ENCODE measurements at regions not wholly inside any gene's neighbourhood (a gene's known extent, or its start where the extent isn't known, plus 50 kb on each side); places are given as distances from the start of the nearest gene placed in this dataset.
A peak's percentile ranks its signal among the peaks of the same experiment; 100 is the strongest.

- ATAC-seq (no peak), DNase-seq (no peak)
- Mint-ChIP-seq H3K27me3 (no peaks in the 10 kb centered on the region), H3K9me3 (no peaks in the 10 kb centered on the region), H3K27ac (no peak overlapping the region), H3K4me3 (no peak overlapping the region), H3K4me1 (no peaks in the 10 kb centered on the region)
Measured at GRCh38 chr10:10273661-10274060, 744.0 kb upstream of the CELF2 start.

DNA sequence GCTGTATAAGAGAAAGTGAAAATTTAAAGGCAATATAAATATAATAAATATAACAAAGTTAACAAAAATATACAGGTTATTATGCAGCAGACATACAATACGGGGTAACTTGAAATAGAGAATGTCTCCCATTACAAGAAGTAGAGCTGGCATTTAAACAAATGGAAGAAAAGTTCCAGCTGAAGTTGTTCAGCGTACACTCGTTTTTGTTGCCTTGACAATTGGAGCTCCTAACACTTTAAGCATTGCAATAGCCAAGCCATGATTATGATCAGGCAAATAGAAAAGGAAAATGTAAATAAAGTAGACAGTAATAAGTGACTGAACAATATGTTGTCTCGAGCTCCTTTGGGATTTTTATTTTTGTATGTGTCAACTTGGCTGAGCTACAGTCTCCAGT lies 737.8 kb upstream of the CELF2 start:
- Mint-ChIP-seq H3K9me3 (no peaks in the 10 kb centered on the region), H3K4me3 (no peak overlapping the region), H3K4me1 (no peaks in the 10 kb centered on the region), H3K27me3 (no peaks in the 10 kb centered on the region), H3K27ac (no peak overlapping the region)
- DNase-seq: no peak
- no peak for ATAC-seq

- no peak for ATAC-seq
- H3K4me3 Mint-ChIP-seq: no peak overlapping the region
- H3K27ac Mint-ChIP-seq: no peak overlapping the region
- no peak for DNase-seq
- no peaks in the 10 kb centered on the region for H3K4me1 Mint-ChIP-seq
- H3K27me3 Mint-ChIP-seq: no peaks in the 10 kb centered on the region
- no peaks in the 10 kb centered on the region for H3K9me3 Mint-ChIP-seq
Measured at GRCh38 chr10:10292501-10292900, 725.2 kb upstream of the CELF2 start.

DNA sequence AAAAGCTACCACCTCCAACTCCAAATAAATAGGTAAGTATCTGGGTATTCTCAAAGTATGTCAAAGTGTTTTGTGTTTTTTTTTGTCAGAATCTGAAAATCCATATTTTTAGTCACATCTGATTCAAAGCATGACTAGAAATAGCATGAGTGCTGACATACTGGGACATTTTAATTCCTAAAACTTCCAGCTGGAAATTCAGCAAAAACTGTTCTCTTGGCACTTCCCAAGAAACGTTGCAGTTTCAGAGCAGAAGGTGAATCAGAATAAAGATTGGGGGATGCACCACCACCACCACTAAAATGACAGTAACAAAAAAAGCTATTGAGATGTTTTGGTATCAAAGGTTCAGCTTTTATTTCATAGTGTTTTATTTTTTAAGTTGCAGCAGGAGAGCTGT lies 724.6 kb upstream of the CELF2 start:
- DNase-seq (no peak), ATAC-seq (no peak)
- no peak overlapping the region for H3K27ac Mint-ChIP-seq
- no peak overlapping the region for H3K4me3 Mint-ChIP-seq
- no peaks in the 10 kb centered on the region for H3K4me1 Mint-ChIP-seq
- no peaks in the 10 kb centered on the region for H3K27me3 Mint-ChIP-seq
- no peaks in the 10 kb centered on the region for H3K9me3 Mint-ChIP-seq

DNA sequence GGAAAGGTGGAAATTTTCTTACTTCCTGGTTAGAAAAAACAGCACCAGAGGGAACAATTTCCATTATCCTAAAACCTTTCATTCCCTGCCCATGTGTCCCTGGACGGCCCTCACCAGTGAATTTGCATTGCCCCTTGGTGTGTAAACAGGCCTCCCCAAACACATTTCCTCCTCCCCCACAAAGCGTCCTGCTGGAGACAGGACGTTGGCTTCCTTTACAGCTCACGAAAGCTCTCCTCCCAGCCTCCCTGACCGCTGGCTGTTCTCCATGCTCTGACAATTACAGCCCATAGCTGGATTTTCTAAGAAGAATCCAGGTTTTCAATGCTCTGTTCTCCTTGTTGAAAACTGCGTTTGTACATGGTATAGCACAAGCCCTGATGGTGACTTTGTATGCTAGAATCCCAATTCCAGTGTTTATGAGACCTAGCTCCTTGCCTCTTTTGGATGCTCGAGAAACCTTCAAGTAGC lies 724.2 kb upstream of the CELF2 start:
- Mint-ChIP-seq H3K27ac (no peak overlapping the region), H3K4me3 (no peak overlapping the region)
- peak; percentile 12 for ATAC-seq

DNA sequence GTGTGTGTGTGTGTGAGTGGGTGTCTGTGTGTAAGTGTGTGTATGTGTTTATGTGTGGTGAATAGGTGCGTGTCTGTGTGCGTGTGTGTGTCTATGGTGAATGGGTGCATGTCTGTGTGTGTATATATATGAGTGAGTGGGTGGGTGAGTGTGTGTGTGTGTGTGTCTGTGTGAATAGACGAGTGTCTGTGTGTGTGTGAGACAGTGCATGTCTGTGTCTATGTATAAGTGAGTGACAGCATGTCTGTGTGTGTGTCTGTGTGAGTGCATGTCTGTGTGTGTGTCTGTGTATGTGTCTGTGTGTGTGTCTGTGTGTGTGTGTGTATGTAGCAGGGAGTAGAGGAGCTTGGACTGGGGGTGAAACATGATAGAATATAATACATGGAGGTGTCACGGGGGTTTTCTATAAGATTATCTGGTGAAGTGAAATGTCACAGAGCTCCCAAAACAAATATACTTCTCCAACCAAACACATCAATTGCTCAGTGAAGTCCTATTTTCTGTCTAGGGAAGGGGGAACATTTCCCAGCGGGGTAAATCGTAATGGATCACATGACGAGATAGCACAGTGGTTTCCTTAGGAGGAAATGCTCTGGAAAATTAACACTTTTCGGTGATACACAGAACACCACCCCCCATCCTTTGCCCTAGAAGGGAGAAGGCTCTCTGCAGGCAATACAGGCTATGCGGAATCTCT lies 723.3 kb upstream of the CELF2 start:
- H3K4me1 Mint-ChIP-seq: no peaks in the 10 kb centered on the region
- ATAC-seq: peak; percentile 20
- H3K4me3 Mint-ChIP-seq: no peak overlapping the region
- H3K9me3 Mint-ChIP-seq: no peaks in the 10 kb centered on the region
- no peaks in the 10 kb centered on the region for H3K27me3 Mint-ChIP-seq
- H3K27ac Mint-ChIP-seq: no peak overlapping the region
- DNase-seq: no peak

More for the DNA sequence above, 724.2 kb upstream of the CELF2 start:
- Mint-ChIP-seq H3K9me3 (no peaks in the 10 kb centered on the region), H3K4me1 (no peaks in the 10 kb centered on the region), H3K27me3 (no peaks in the 10 kb centered on the region)
- DNase-seq: no peak

GRCh38 chr10:10294881-10295529 lies 722.7 kb upstream of the CELF2 start:
- Mint-ChIP-seq H3K27ac (no peak overlapping the region), H3K9me3 (no peaks in the 10 kb centered on the region), H3K27me3 (no peaks in the 10 kb centered on the region), H3K4me3 (no peak overlapping the region), H3K4me1 (no peaks in the 10 kb centered on the region)
- DNase-seq (no peak), ATAC-seq (no peak)

DNA sequence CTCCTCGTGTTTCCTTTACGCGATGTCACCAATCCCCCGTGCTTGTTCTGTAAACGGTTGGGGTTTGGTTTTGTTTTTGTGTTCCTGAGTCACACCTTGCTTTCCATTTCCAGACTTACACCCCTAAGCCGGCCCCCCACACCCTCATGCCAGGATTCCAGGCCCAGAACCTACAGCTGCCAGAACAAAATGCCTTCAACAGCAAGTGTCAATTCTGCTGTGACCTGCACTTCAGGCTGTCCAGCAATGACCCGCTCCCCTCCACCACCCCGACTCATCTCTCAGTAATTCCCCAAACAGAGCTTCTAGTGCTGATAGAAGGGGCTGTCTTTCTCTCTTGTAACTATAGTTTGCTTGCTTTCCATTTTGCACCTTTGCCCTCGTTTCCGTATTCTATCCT lies 722.1 kb upstream of the CELF2 start:
- H3K4me1 Mint-ChIP-seq: no peaks in the 10 kb centered on the region
- no peaks in the 10 kb centered on the region for H3K27me3 Mint-ChIP-seq
- no peaks in the 10 kb centered on the region for H3K9me3 Mint-ChIP-seq
- ATAC-seq: no peak
- no peak overlapping the region for H3K4me3 Mint-ChIP-seq
- H3K27ac Mint-ChIP-seq: no peak overlapping the region
- no peak for DNase-seq

DNA sequence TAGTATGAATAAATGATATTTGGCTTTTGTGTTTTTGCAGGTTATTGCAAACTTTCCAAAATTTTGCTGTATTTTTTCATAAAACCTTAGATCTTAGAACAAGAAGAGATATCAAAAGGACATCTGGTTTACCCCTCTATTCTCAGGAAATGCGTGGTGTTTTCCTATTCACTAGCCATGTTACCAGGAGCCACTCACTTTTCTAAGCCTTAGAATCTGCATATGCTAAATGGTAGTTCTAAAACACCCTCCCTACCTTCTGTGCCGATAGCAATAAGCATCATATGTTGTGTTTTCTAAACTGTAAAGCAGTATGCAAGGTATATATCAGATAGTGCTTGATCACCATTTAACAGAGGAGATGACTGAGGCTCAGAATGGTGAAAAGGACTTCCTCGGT lies 715.0 kb upstream of the CELF2 start:
- Mint-ChIP-seq H3K4me3 (no peak overlapping the region), H3K9me3 (no peaks in the 10 kb centered on the region), H3K4me1 (no peaks in the 10 kb centered on the region), H3K27ac (no peak overlapping the region), H3K27me3 (no peaks in the 10 kb centered on the region)
- ATAC-seq: no peak
- DNase-seq: no peak

DNA sequence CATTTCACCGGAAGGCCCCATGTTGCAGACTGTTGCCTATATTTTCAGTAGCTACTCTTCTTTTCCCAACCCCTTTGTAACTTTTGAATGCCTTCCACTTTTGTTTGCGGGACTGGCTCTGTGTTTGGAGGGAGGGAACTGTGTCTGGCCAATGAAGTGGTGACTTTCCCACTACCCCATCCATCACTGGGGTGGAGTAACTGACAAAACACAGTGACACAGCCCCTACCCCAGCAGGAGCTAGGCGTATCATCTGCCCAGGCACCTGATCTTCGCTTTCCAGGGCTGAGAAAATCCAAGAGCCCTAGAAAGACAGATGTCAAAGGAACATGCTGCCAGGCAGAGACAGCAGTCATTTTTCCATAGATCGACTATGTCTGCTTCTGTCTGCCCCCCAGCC lies 710.6 kb upstream of the CELF2 start:
- no peak for ATAC-seq
- Mint-ChIP-seq H3K9me3 (no peaks in the 10 kb centered on the region), H3K4me3 (no peak overlapping the region)

GRCh38 chr10:10307551-10307950 lies 710.1 kb upstream of the CELF2 start:
- Mint-ChIP-seq H3K27ac (peak overlapping the region in 1 of 2 donors; percentile 13), H3K4me3 (no peak overlapping the region), H3K27me3 (no peaks in the 10 kb centered on the region), H3K4me1 (no peaks in the 10 kb centered on the region), H3K9me3 (no peaks in the 10 kb centered on the region)
- DNase-seq (no peak), ATAC-seq (no peak)

More for the DNA sequence above, 710.6 kb upstream of the CELF2 start:
- Mint-ChIP-seq H3K4me1 (no peaks in the 10 kb centered on the region), H3K27me3 (no peaks in the 10 kb centered on the region), H3K27ac (no peak overlapping the region)
- DNase-seq: no peak

DNA sequence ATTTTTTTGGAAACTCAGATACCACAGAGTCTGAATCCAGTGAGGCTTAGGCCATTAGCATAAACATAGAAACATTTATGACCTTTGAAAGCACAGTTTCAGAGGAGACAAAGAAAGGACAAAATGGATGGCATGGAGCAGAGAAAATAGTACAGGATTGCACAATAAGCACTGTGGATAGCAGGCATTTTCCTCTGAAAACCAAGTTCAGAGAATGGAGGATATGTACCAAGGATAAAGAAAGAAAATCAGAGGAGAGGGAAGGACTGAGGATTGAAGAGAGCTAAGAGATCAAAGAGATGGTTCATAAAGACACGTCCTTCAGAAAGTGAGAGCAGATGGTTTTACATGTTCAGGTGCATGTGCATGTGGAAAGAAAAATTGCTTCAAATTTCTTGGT lies 707.2 kb upstream of the CELF2 start:
- no peaks in the 10 kb centered on the region for H3K27me3 Mint-ChIP-seq

GRCh38 chr10:10311966-10312365 lies 705.7 kb upstream of the CELF2 start:
- no peaks in the 10 kb centered on the region for H3K27me3 Mint-ChIP-seq
- H3K4me1 Mint-ChIP-seq: no peaks in the 10 kb centered on the region
- ATAC-seq (no peak), DNase-seq (no peak)
- no peak overlapping the region for H3K27ac Mint-ChIP-seq
- no peak overlapping the region for H3K4me3 Mint-ChIP-seq
- H3K9me3 Mint-ChIP-seq: no peaks in the 10 kb centered on the region

More for the DNA sequence above, 707.2 kb upstream of the CELF2 start:
- no peak for ATAC-seq
- no peaks in the 10 kb centered on the region for H3K4me1 Mint-ChIP-seq
- no peak for DNase-seq
- no peaks in the 10 kb centered on the region for H3K9me3 Mint-ChIP-seq
- H3K4me3 Mint-ChIP-seq: no peak overlapping the region
- no peak overlapping the region for H3K27ac Mint-ChIP-seq

- no peaks in the 10 kb centered on the region for H3K27me3 Mint-ChIP-seq
- ATAC-seq (no peak), DNase-seq (no peak)
- no peak overlapping the region for H3K4me3 Mint-ChIP-seq
- no peak overlapping the region for H3K27ac Mint-ChIP-seq
- H3K4me1 Mint-ChIP-seq: no peaks in the 10 kb centered on the region
- H3K9me3 Mint-ChIP-seq: no peaks in the 10 kb centered on the region
Measured at GRCh38 chr10:10313149-10313835, 704.4 kb upstream of the CELF2 start.

GRCh38 chr10:10314626-10315025 lies 703.0 kb upstream of the CELF2 start:
- H3K27me3 Mint-ChIP-seq: no peaks in the 10 kb centered on the region
- H3K27ac Mint-ChIP-seq: no peak overlapping the region
- DNase-seq (no peak), ATAC-seq (no peak)
- no peaks in the 10 kb centered on the region for H3K9me3 Mint-ChIP-seq
- no peak overlapping the region for H3K4me3 Mint-ChIP-seq
- H3K4me1 Mint-ChIP-seq: no peaks in the 10 kb centered on the region

- Mint-ChIP-seq H3K27me3 (no peaks in the 10 kb centered on the region), H3K4me1 (no peaks in the 10 kb centered on the region), H3K9me3 (no peaks in the 10 kb centered on the region), H3K27ac (no peak overlapping the region), H3K4me3 (no peak overlapping the region)
- DNase-seq (no peak), ATAC-seq (no peak)
Measured at GRCh38 chr10:10315989-10316388, 701.7 kb upstream of the CELF2 start.
